ENCODE measurements at regions not wholly inside any gene's neighbourhood (a gene's known extent, or its start where the extent isn't known, plus 50 kb on each side); places are given as distances from the start of the nearest gene placed in this dataset.

DNA sequence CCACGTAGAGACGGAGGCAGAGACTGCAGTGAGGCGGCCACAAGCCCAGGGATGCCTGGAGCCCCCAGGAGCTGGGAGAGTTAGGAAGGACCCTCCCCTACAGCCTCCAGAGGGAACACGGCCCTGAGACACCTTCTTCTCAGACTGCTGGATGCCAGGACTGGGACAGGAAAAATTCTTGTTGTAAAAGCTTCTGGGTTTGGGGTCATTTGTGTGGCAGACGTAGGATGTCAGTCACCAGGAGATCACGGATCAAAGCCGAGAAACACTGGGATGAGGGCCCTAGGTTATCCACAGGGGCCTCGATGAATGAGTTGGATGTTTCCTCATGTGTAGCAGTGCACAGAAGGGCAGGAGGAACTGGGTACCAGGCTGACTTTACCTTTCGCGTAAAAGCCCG lies 163.7 kb downstream of the SHOX start:
- H3K27me3 Mint-ChIP-seq (ENCODE audit: unreplicated experiment) = peaks cover 7% of the 10 kb centered on the region

DNA sequence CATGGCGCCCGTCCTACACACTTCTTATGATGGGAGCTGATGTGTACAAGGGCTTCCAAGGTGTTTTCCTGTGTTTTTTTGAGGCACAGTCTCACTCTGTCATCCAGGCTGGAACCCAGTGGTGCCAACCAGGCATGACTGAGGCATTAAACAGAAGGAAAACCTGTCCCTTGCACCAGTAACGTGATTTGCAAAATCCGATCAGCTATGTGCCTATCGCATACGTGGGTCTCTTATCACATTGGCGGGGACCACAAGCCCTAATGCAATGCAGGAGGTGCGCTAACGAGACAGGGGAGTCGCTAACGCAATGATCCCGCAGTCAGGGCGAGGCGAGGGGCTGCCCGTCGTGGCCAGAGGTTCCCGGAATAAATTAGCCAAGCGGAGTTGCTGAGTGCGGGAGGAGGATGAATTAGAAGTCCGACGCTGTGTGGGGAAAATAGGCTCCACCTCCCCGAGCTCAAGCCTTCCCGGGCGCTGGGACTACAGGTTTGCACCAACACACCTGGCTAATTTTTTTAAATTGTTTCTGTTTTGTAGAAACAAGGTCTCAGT lies 162.7 kb downstream of the SHOX start:
- H3K36me3 Mint-ChIP-seq (ENCODE audit: unreplicated experiment) = no peaks in the 10 kb centered on the region
- H3K9me3 Mint-ChIP-seq (ENCODE audit: unreplicated experiment) = peaks cover 11% of the 10 kb centered on the region
- TF ChIP-seq, protein P1, sequence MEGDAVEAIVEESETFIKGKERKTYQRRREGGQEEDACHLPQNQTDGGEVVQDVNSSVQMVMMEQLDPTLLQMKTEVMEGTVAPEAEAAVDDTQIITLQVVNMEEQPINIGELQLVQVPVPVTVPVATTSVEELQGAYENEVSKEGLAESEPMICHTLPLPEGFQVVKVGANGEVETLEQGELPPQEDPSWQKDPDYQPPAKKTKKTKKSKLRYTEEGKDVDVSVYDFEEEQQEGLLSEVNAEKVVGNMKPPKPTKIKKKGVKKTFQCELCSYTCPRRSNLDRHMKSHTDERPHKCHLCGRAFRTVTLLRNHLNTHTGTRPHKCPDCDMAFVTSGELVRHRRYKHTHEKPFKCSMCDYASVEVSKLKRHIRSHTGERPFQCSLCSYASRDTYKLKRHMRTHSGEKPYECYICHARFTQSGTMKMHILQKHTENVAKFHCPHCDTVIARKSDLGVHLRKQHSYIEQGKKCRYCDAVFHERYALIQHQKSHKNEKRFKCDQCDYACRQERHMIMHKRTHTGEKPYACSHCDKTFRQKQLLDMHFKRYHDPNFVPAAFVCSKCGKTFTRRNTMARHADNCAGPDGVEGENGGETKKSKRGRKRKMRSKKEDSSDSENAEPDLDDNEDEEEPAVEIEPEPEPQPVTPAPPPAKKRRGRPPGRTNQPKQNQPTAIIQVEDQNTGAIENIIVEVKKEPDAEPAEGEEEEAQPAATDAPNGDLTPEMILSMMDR (IDR thresholded peaks at IDR 0.05; ENCODE audit: partially characterized antibody, unreplicated experiment) = no peak
- DNase-seq = no peak
- peaks cover 11% of the 10 kb centered on the region for H3K27me3 Mint-ChIP-seq (ENCODE audit: unreplicated experiment)
- no peak overlapping the region for H3K4me3 Mint-ChIP-seq (ENCODE audit: unreplicated experiment)
- H3K27ac Mint-ChIP-seq (ENCODE audit: unreplicated experiment) = no peak overlapping the region
- H3K4me1 Mint-ChIP-seq (ENCODE audit: low read depth, unreplicated experiment) = peaks cover 27% of the 10 kb centered on the region

More for the DNA sequence above, 163.7 kb downstream of the SHOX start:
- Mint-ChIP-seq H3K36me3 (ENCODE audit: unreplicated experiment) (no peaks in the 10 kb centered on the region), H3K27ac (ENCODE audit: unreplicated experiment) (no peak overlapping the region), H3K4me1 (ENCODE audit: low read depth, unreplicated experiment) (peaks cover 18% of the 10 kb centered on the region), H3K9me3 (ENCODE audit: unreplicated experiment) (peaks cover 5% of the 10 kb centered on the region), H3K4me3 (ENCODE audit: unreplicated experiment) (no peak overlapping the region)
- TF ChIP-seq, protein P1 (IDR thresholded peaks at IDR 0.05; ENCODE audit: partially characterized antibody, unreplicated experiment) = no peak
- no peak for DNase-seq

DNA sequence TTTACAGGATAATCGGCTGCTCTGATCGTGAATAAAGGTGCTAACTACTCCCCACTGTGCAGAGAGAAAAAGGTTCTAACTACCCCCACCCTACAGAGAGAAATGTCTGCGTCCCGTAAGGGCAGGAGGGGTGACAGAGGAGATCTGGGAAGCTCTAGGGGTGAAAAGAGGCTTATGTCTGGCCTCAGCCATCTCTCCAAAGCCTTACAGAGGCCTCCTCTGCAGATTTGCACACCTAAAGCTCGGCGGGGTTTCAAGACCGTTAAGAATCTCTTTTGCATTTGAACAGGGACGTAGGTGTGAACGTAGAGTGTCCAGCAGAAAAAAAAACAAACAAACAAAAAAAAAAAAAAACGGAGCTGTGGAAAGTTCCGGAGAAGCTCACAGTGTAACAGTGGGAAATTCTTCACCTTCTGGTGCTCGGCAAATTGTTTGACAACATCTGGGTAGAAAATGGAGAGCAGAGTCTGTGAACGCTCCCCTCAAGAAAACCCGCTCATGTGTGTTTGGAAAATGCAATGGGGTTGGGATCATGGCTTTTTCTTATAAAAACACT lies 161.0 kb downstream of the SHOX start:
- no peaks in the 10 kb centered on the region for H3K36me3 Mint-ChIP-seq (ENCODE audit: unreplicated experiment)
- H3K4me1 Mint-ChIP-seq (ENCODE audit: low read depth, unreplicated experiment) = peaks cover 27% of the 10 kb centered on the region
- peaks cover 11% of the 10 kb centered on the region for H3K9me3 Mint-ChIP-seq (ENCODE audit: unreplicated experiment)
- TF ChIP-seq, protein P1 (IDR thresholded peaks at IDR 0.05; ENCODE audit: partially characterized antibody, unreplicated experiment) = no peak
- H3K4me3 Mint-ChIP-seq (ENCODE audit: unreplicated experiment) = no peak overlapping the region
- no peak for DNase-seq
- peak overlapping the region; percentile 68 for H3K27ac Mint-ChIP-seq (ENCODE audit: unreplicated experiment)
- H3K27me3 Mint-ChIP-seq (ENCODE audit: unreplicated experiment) = peaks cover 9% of the 10 kb centered on the region

DNA sequence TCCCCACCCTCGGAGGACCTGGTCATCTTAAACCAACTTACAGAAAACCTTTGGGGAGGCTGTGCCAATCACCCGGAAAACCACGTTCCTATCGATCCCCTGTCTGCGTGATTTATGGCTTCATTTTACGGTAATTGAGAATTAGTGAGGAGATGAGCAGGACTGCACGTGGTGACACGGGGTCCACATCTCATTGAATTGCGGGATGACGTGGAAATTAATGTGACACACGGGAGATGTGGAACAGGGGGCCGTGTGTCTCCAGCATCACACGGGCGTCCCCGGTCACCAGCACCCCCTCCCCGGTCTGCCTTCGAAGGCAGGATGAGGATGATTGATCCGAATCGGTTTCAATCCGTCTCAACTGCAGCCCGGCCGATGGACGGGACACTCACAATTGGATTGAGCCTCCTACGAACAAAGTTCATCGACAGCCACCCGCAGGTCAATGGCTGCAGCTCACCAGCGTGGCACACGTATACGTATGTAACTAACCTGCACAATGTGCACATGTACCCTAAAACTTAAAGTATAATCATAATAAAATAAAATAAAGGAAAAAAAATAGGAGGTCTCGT lies 160.3 kb downstream of the SHOX start:
- no peaks in the 10 kb centered on the region for H3K36me3 Mint-ChIP-seq (ENCODE audit: unreplicated experiment)
- H3K9me3 Mint-ChIP-seq (ENCODE audit: unreplicated experiment) = peaks cover 11% of the 10 kb centered on the region
- peaks cover 27% of the 10 kb centered on the region for H3K4me1 Mint-ChIP-seq (ENCODE audit: low read depth, unreplicated experiment)
- H3K4me3 Mint-ChIP-seq (ENCODE audit: unreplicated experiment) = no peak overlapping the region
- H3K27me3 Mint-ChIP-seq (ENCODE audit: unreplicated experiment) = peaks cover 9% of the 10 kb centered on the region
- peak overlapping the region; percentile 98 for H3K27ac Mint-ChIP-seq (ENCODE audit: unreplicated experiment)
- no peak for DNase-seq
- TF ChIP-seq, protein P1 (IDR thresholded peaks at IDR 0.05; ENCODE audit: partially characterized antibody, unreplicated experiment) = no peak

DNA sequence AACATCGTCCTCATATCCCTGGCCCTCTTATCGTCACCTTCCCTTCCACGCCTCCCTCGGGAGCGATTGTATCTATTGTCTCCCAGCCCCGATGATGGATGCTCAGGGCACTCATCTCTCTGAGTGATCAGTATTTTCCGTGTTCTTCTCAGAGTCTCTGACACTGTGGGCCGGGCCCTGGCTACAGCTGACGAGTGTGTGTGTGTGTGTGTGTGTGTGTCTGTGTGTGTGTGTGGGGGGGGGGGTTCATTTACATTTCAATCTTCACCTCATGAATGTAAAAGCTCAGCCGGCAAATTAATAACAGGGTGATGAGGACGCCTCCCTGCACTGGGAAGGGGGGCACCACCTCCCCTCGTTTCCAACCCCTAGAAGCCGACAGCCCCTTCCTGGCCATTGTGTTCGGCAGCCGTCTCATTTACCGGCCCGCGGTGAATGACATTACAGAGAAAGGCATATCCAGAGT lies 159.5 kb downstream of the SHOX start:
- H3K27me3 Mint-ChIP-seq (ENCODE audit: unreplicated experiment) = peaks cover 9% of the 10 kb centered on the region
- peak; percentile 62 for DNase-seq
- H3K4me3 Mint-ChIP-seq (ENCODE audit: unreplicated experiment) = peak overlapping the region; percentile 83
- H3K9me3 Mint-ChIP-seq (ENCODE audit: unreplicated experiment) = peaks cover 11% of the 10 kb centered on the region
- H3K4me1 Mint-ChIP-seq (ENCODE audit: low read depth, unreplicated experiment) = peaks cover 25% of the 10 kb centered on the region
- H3K36me3 Mint-ChIP-seq (ENCODE audit: unreplicated experiment) = no peaks in the 10 kb centered on the region
- peak overlapping the region; percentile 98 for H3K27ac Mint-ChIP-seq (ENCODE audit: unreplicated experiment)
- TF ChIP-seq, protein P1 (IDR thresholded peaks at IDR 0.05; ENCODE audit: partially characterized antibody, unreplicated experiment) = no peak

All from glutamatergic neuron (in vitro differentiated cells).